RWPE2 (cell line): ENCODE measurements at regions not wholly inside any gene's neighbourhood (a gene's known extent, or its start where the extent isn't known, plus 50 kb on each side); places are given as distances from the start of the nearest gene placed in this dataset.

Source experiments
- ATAC-seq: fragments of 200-7000 bp; cut with Tn5 transposase; 3 replicates; pipeline ENCODE4 v1.9.1; 2021; ENCODE audit warnings: low read depth
- DNase-seq: peaks from one replicate; pipeline ENCODE4 v3.0.0-alpha.2; 2020; ENCODE audit warnings: low spot score
- H3K27ac ChIP-seq: fragments of 450-650 bp; 2 replicates; pipeline ENCODE4 v1.5.1; 2017; ENCODE audit warnings: mild to moderate bottlenecking; ENCODE audit not compliant: poor library complexity, severe bottlenecking
- H3K27me3 ChIP-seq: fragments of 250-450 bp; sonication (Bioruptor Pico); 2 replicates; pipeline ENCODE4 v1.5.1; 2021; ENCODE audit warnings: mild to moderate bottlenecking, moderate library complexity; ENCODE audit not compliant: insufficient read depth, poor library complexity, severe bottlenecking
- H3K36me3 ChIP-seq: fragments of 250-450 bp; sonication (Bioruptor Pico); 2 replicates; pipeline ENCODE4 v1.5.1; 2020; ENCODE audit warnings: low read depth, mild to moderate bottlenecking, moderate library complexity
- H3K4me1 ChIP-seq: fragments of 250-450 bp; sonication (Bioruptor Pico); 2 replicates; pipeline ENCODE4 v1.5.1; 2021; ENCODE audit warnings: mild to moderate bottlenecking, moderate library complexity; ENCODE audit not compliant: insufficient read depth, poor library complexity, severe bottlenecking
- H3K4me3 ChIP-seq: fragments of 250-450 bp; sonication (Bioruptor Pico); 2 replicates; pipeline ENCODE4 v1.5.1; 2021; ENCODE audit warnings: mild to moderate bottlenecking, moderate library complexity; ENCODE audit not compliant: severe bottlenecking
- H3K9me3 ChIP-seq: fragments of 250-450 bp; sonication (Bioruptor Pico); 2 replicates; pipeline ENCODE4 v1.5.1; 2021; ENCODE audit warnings: mild to moderate bottlenecking, moderate library complexity; ENCODE audit not compliant: severe bottlenecking
- CTCF ChIP-seq: fragments of 450-650 bp; IDR thresholded peaks from one replicate; pipeline ENCODE4 v1.5.1; 2017; ENCODE audit warnings: mild to moderate bottlenecking, moderate library complexity; ENCODE audit not compliant: poor library complexity, severe bottlenecking

GRCh38 chr20:8963330-8963729, 105.6 kb upstream of the PLCB4 start:
- Histone ChIP-seq H3K4me1 (no peaks in the 10 kb centered on the region), H3K9me3 (no peaks in the 10 kb centered on the region), H3K4me3 (no peak overlapping the region), H3K36me3 (no peaks in the 10 kb centered on the region), H3K27me3 (no peaks in the 10 kb centered on the region), H3K27ac (no peak overlapping the region)
- TF ChIP-seq CTCF: no peak
- ATAC-seq: no peak
- no peak for DNase-seq

- no peak for DNase-seq
- Histone ChIP-seq H3K4me3 (no peak overlapping the region), H3K27ac (no peak overlapping the region), H3K4me1 (no peaks in the 10 kb centered on the region), H3K27me3 (no peaks in the 10 kb centered on the region), H3K36me3 (no peaks in the 10 kb centered on the region), H3K9me3 (no peaks in the 10 kb centered on the region)
- ATAC-seq: no peak
- no peak for TF ChIP-seq CTCF
These were observed 103.8 kb upstream of the PLCB4 start for GRCh38 chr20:8964959-8965562.

GRCh38 chr20:8967641-8968245, 101.1 kb upstream of the PLCB4 start:
- H3K27ac ChIP-seq: no peak overlapping the region
- H3K9me3 ChIP-seq: no peaks in the 10 kb centered on the region
- H3K36me3 ChIP-seq: no peaks in the 10 kb centered on the region
- TF ChIP-seq CTCF: no peak
- H3K4me1 ChIP-seq: no peaks in the 10 kb centered on the region
- no peak for DNase-seq
- no peak overlapping the region for H3K4me3 ChIP-seq
- H3K27me3 ChIP-seq: no peaks in the 10 kb centered on the region
- no peak for ATAC-seq

- no peaks in the 10 kb centered on the region for H3K4me1 ChIP-seq
- ATAC-seq: no peak
- TF ChIP-seq CTCF: no peak
- no peaks in the 10 kb centered on the region for H3K27me3 ChIP-seq
- no peak overlapping the region for H3K27ac ChIP-seq
- no peak for DNase-seq
- no peaks in the 10 kb centered on the region for H3K9me3 ChIP-seq
- H3K36me3 ChIP-seq: no peaks in the 10 kb centered on the region
- no peak overlapping the region for H3K4me3 ChIP-seq
These were observed 99.7 kb upstream of the PLCB4 start for GRCh38 chr20:8969146-8969583.

GRCh38 chr20:8971669-8972316, 97.1 kb upstream of the PLCB4 start:
- Histone ChIP-seq H3K9me3 (no peaks in the 10 kb centered on the region), H3K4me1 (no peaks in the 10 kb centered on the region), H3K27me3 (no peaks in the 10 kb centered on the region), H3K36me3 (no peaks in the 10 kb centered on the region), H3K27ac (no peak overlapping the region), H3K4me3 (no peak overlapping the region)
- ATAC-seq: no peak
- TF ChIP-seq CTCF: no peak
- DNase-seq: no peak
